Liver (tissue), 8 donors: ENCODE measurements at regions not wholly inside any gene's neighbourhood (a gene's known extent, or its start where the extent isn't known, plus 50 kb on each side); places are given as distances from the start of the nearest gene placed in this dataset.

ENCODE experiments used
- DNase-seq: peaks from one replicate; pipeline ENCODE4 v3.0.0-alpha.2; 2017; ENCODE audit warnings: low spot score
- H3K27ac ChIP-seq, 2 donors: one replicate each; pipeline ENCODE4 v1.7.0; 2013; ENCODE audit warnings: inconsistent platforms in 2 of 2, low read length in 2 of 2, control low read depth in 1 of 2, low read depth in 1 of 2, mild to moderate bottlenecking in 1 of 2
- H3K27me3 ChIP-seq, 4 donors: one replicate each; pipeline versions ENCODE4 v1.6.1 to v1.7.0; 2013; ENCODE audit warnings: low read length in 3 of 4, inconsistent platforms in 1 of 4, mild to moderate bottlenecking in 1 of 4, moderate library complexity in 1 of 4; ENCODE audit not compliant: control insufficient read depth in 4 of 4, insufficient read depth in 4 of 4
- H3K36me3 ChIP-seq, 4 donors: one replicate each; pipeline versions ENCODE4 v1.6.1 to v1.7.0; 2013; ENCODE audit warnings: low read length in 3 of 4, mild to moderate bottlenecking in 3 of 4, low read depth in 1 of 4, moderate library complexity in 1 of 4; ENCODE audit not compliant: control insufficient read depth in 4 of 4, insufficient read depth in 3 of 4
- H3K4me1 ChIP-seq, 4 donors: one replicate each; pipeline versions ENCODE4 v1.6.1 to v1.7.0; 2013; ENCODE audit warnings: low read length in 3 of 4, mild to moderate bottlenecking in 3 of 4, moderate library complexity in 1 of 4; ENCODE audit not compliant: control insufficient read depth in 4 of 4, insufficient read depth in 4 of 4
- H3K4me3 ChIP-seq, 3 donors: one replicate each; pipeline versions ENCODE4 v1.6.1 to v1.7.0; 2013; ENCODE audit warnings: low read length in 3 of 3, control low read depth in 1 of 3, low read depth in 1 of 3, mild to moderate bottlenecking in 1 of 3
- H3K9ac ChIP-seq, 2 donors: one replicate each; pipeline ENCODE4 v1.7.0; 2013; ENCODE audit warnings: low read length in 2 of 2, mild to moderate bottlenecking in 2 of 2, moderate library complexity in 2 of 2, control low read depth in 1 of 2, low read depth in 1 of 2
- H3K9me3 ChIP-seq, 4 donors: one replicate each; pipeline versions ENCODE4 v1.6.1 to v1.7.0; 2013; ENCODE audit warnings: low read length in 3 of 4; ENCODE audit not compliant: control insufficient read depth in 4 of 4
- ATF3 ChIP-seq: IDR thresholded peaks from 2 replicates; pipeline ENCODE4 v1.6.1; 2016; ENCODE audit warnings: antibody characterized with exemption
- CTCF ChIP-seq: fragments of 150-350 bp; IDR thresholded peaks from 2 replicates; pipeline ENCODE4 v1.5.1; 2017; ENCODE audit warnings: improper control_type of control experiment, low read depth, low read length; ENCODE audit not compliant: missing input control
- EGR1 ChIP-seq, 2 donors: IDR thresholded peaks; 2 replicates each; pipeline ENCODE4 v1.6.1; 2016 to 2018; ENCODE audit warnings: antibody characterized with exemption in 2 of 2, low read depth in 2 of 2
- FOXA1 ChIP-seq: IDR thresholded peaks from 2 replicates; pipeline ENCODE4 v1.6.1; 2016; ENCODE audit warnings: antibody characterized with exemption
- FOXA2 ChIP-seq: IDR thresholded peaks from 2 replicates; pipeline ENCODE4 v1.6.1; 2016; ENCODE audit warnings: antibody characterized with exemption
- GABPA ChIP-seq, 2 donors: IDR thresholded peaks in 1 of 2; conservative IDR thresholded peaks in 1 of 2; 2 replicates each; pipeline ENCODE4 v1.6.1; 2016; ENCODE audit warnings: antibody characterized with exemption in 2 of 2, mild to moderate bottlenecking in 1 of 2, moderate library complexity in 1 of 2
- HNF4A ChIP-seq, 2 donors: conservative IDR thresholded peaks; 2 replicates each; pipeline ENCODE4 v1.6.1; 2016; ENCODE audit warnings: antibody characterized with exemption in 2 of 2, mild to moderate bottlenecking in 2 of 2
- HNF4G ChIP-seq: IDR thresholded peaks from 2 replicates; pipeline ENCODE4 v1.6.1; 2016; ENCODE audit warnings: antibody characterized with exemption
- JUND ChIP-seq, 2 donors: IDR thresholded peaks; 2 replicates each; pipeline ENCODE4 v1.6.1; 2016; ENCODE audit warnings: antibody characterized with exemption in 2 of 2
- NR2F2 ChIP-seq: IDR thresholded peaks from 2 replicates; pipeline ENCODE4 v1.6.1; 2016; ENCODE audit warnings: antibody characterized with exemption
- RAD21 ChIP-seq, 2 donors: IDR thresholded peaks; 2 replicates each; pipeline ENCODE4 v1.6.1; 2016; ENCODE audit warnings: antibody characterized with exemption in 2 of 2, mild to moderate bottlenecking in 2 of 2
- REST ChIP-seq: IDR thresholded peaks from 2 replicates; pipeline ENCODE4 v1.6.1; 2016; ENCODE audit warnings: antibody characterized with exemption, mild to moderate bottlenecking
- RXRA ChIP-seq, 2 donors: IDR thresholded peaks; 2 replicates each; pipeline ENCODE4 v1.6.1; 2017 to 2018; ENCODE audit warnings: antibody characterized with exemption in 2 of 2, mild to moderate bottlenecking in 1 of 2
- SP1 ChIP-seq: IDR thresholded peaks from 2 replicates; pipeline ENCODE4 v1.6.1; 2018; ENCODE audit warnings: antibody characterized with exemption, mild to moderate bottlenecking
- TAF1 ChIP-seq: conservative IDR thresholded peaks from 2 replicates; pipeline ENCODE4 v1.6.1; 2016; ENCODE audit warnings: antibody characterized with exemption, mild to moderate bottlenecking
- YY1 ChIP-seq: IDR thresholded peaks from 2 replicates; pipeline ENCODE4 v1.6.1; 2016; ENCODE audit warnings: antibody characterized with exemption, mild to moderate bottlenecking
- WGBS: extraction: QIAGEN DNeasy Blood & Tissue Kit; methylation state at CpG from one replicate; pipeline ENCODE4 v1.1.7; 2013; 5-methylcytosine and 5-hydroxymethylcytosine counted together
- TF ChIP-seq, protein P1 (sequence below): IDR thresholded peaks from 2 replicates; pipeline ENCODE4 v1.6.1; 2016; ENCODE audit warnings: antibody characterized with exemption
- TF ChIP-seq, protein P2 (sequence below): IDR thresholded peaks from 2 replicates; pipeline ENCODE4 v1.6.1; 2016; ENCODE audit warnings: antibody characterized with exemption
- donor health status: healthy.
- donor health status: healthy.
- donor health status: healthy.
- donor health status: healthy.
- donor health status: healthy.

DNA sequence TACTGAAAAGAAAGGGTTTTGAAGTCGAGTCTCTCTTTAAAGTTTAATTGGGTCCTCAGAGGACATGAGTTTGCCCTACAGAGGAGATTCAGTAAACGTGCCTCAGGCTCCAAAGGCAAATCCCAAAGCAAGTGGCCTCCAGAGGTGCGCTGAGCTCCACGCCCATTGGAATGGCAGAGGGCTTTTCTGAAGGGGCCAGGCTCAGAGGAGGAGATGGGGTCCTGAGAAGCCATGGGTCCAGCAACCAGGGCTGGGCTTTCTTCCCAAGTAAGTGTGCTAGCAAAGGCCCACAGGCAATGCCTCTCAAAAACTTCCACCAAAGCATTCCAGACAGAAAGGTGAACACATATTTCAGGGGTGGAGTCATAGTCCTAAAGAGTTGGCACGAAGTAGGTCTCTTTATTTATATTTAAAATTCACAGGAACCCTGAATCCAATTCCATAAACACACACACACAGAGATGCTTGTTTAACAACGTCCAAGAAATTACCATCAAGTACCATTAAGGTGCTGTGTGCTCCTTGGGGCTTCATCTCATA lies 93.0 kb upstream of the SH3BP4 start:
- no peak for TF ChIP-seq HNF4G
- no peak for TF ChIP-seq REST
- TF ChIP-seq, protein P1, sequence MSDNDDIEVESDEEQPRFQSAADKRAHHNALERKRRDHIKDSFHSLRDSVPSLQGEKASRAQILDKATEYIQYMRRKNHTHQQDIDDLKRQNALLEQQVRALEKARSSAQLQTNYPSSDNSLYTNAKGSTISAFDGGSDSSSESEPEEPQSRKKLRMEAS: no peak
- no peak for TF ChIP-seq CTCF
- no peak for TF ChIP-seq RXRA (IDR thresholded peaks at IDR 0.05)
- no peak for TF ChIP-seq SP1
- TF ChIP-seq ATF3: no peak
- no peak for TF ChIP-seq FOXA2
- no peak for TF ChIP-seq GABPA (IDR thresholded peaks at IDR 0.05 in 1 of 2, conservative IDR thresholded peaks at IDR 0.05 in 1 of 2)
- TF ChIP-seq JUND (IDR thresholded peaks at IDR 0.05): no peak
- no peak for TF ChIP-seq NR2F2
- TF ChIP-seq HNF4A (conservative IDR thresholded peaks at IDR 0.05): no peak
- TF ChIP-seq FOXA1: no peak
- TF ChIP-seq EGR1 (IDR thresholded peaks at IDR 0.05; ENCODE audit: low read depth in 2 of 2): no peak
- TF ChIP-seq YY1: no peak
- TF ChIP-seq RAD21 (IDR thresholded peaks at IDR 0.05): no peak
- no peak for TF ChIP-seq TAF1
- TF ChIP-seq, protein P2, sequence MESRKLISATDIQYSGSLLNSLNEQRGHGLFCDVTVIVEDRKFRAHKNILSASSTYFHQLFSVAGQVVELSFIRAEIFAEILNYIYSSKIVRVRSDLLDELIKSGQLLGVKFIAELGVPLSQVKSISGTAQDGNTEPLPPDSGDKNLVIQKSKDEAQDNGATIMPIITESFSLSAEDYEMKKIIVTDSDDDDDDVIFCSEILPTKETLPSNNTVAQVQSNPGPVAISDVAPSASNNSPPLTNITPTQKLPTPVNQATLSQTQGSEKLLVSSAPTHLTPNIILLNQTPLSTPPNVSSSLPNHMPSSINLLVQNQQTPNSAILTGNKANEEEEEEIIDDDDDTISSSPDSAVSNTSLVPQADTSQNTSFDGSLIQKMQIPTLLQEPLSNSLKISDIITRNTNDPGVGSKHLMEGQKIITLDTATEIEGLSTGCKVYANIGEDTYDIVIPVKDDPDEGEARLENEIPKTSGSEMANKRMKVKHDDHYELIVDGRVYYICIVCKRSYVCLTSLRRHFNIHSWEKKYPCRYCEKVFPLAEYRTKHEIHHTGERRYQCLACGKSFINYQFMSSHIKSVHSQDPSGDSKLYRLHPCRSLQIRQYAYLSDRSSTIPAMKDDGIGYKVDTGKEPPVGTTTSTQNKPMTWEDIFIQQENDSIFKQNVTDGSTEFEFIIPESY: no peak
- Histone ChIP-seq H3K9me3 (no peaks in the 10 kb centered on the region), H3K4me3 (no peak overlapping the region), H3K27me3 (no peaks in the 10 kb centered on the region), H3K27ac (no peak overlapping the region), H3K36me3 (no peaks in the 10 kb centered on the region), H3K9ac (no peak overlapping the region), H3K4me1 (peaks cover 4 to 41% (median 24%) of the 10 kb centered on the region in 4 donors)
- no peak for DNase-seq
- 89% methylated on average over 6 of the region's 6 CpGs for WGBS
